ENCODE measurements at regions not wholly inside any gene's neighbourhood (a gene's known extent, or its start where the extent isn't known, plus 50 kb on each side); places are given as distances from the start of the nearest gene placed in this dataset.

- Histone ChIP-seq H3K36me3 (ENCODE audit: insufficient read depth in 1 of 2, low read depth in 1 of 2) (no peaks in the 10 kb centered on the region), H3K9me3 (no peaks in the 10 kb centered on the region), H3K27me3 (ENCODE audit: insufficient read depth in 3 of 3, low read length in 2 of 3) (no peaks in the 10 kb centered on the region), H3K4me1 (peaks cover 79% of the 10 kb centered on the region), H3K4me3 (no peak overlapping the region), H3K27ac (peak overlapping the region; percentile 85)
- ATAC-seq (peak; percentile 28 to 75 (median 63)), DNase-seq (peak; percentile 26 to 65)
- WGBS, 3 donors: 20 to 28% (median 21%) methylated on average over 7 of the region's 7 CpGs
- no peak for TF ChIP-seq CTCF (IDR thresholded peaks at IDR 0.05)
- intact Hi-C loops (cut with DNase I): loop anchor here (5.0 kb wide), 3 partner anchors 40 to 170 kb away; no protein-coding TSS in a partner anchor
These were observed 60.5 kb upstream of the ULK4 start for GRCh38 chr3:42022355-42022754.

GRCh38 chr3:42020684-42021307, 58.9 kb upstream of the ULK4 start:
- no peaks in the 10 kb centered on the region for H3K9me3 ChIP-seq
- peak overlapping the region; percentile 85 for H3K27ac ChIP-seq
- peaks cover 71% of the 10 kb centered on the region for H3K4me1 ChIP-seq
- no peak for ATAC-seq
- 24 to 32% (median 31%) methylated on average over 2 of the region's 2 CpGs for WGBS, 3 donors
- no peak for DNase-seq
- intact Hi-C loops (cut with DNase I): loop anchor here (5.0 kb wide), 3 partner anchors 42 to 172 kb away; no protein-coding TSS in a partner anchor
- H3K27me3 ChIP-seq (ENCODE audit: insufficient read depth in 3 of 3, low read length in 2 of 3): no peaks in the 10 kb centered on the region
- no peak overlapping the region for H3K4me3 ChIP-seq
- no peak for TF ChIP-seq CTCF (IDR thresholded peaks at IDR 0.05)
- no peaks in the 10 kb centered on the region for H3K36me3 ChIP-seq (ENCODE audit: insufficient read depth in 1 of 2, low read depth in 1 of 2)

- Histone ChIP-seq H3K27me3 (ENCODE audit: insufficient read depth in 3 of 3, low read length in 2 of 3) (no peaks in the 10 kb centered on the region), H3K27ac (peak overlapping the region; percentile 85), H3K4me1 (peaks cover 74% of the 10 kb centered on the region), H3K36me3 (ENCODE audit: insufficient read depth in 1 of 2, low read depth in 1 of 2) (no peaks in the 10 kb centered on the region), H3K4me3 (no peak overlapping the region), H3K9me3 (no peaks in the 10 kb centered on the region)
- intact Hi-C loops (cut with DNase I): loop anchor here (5.0 to 10.0 kb wide), 6 partner anchors 42 to 175 kb away; partner anchors contain the start of gene TRAK1 (in 1 of the 2)
- TF ChIP-seq CTCF (IDR thresholded peaks at IDR 0.05): no peak
- peak in 1 of 4 donors; percentile 38 for ATAC-seq
- DNase-seq: no peak
- WGBS, 3 donors: 32 to 45% (median 32%) methylated on average over 5 of the region's 5 CpGs
These were observed 58.0 kb upstream of the ULK4 start for GRCh38 chr3:42019953-42020260.

- peaks cover 68% of the 10 kb centered on the region for H3K4me1 ChIP-seq
- no peaks in the 10 kb centered on the region for H3K9me3 ChIP-seq
- TF ChIP-seq CTCF (IDR thresholded peaks at IDR 0.05): no peak
- no peaks in the 10 kb centered on the region for H3K27me3 ChIP-seq (ENCODE audit: insufficient read depth in 3 of 3, low read length in 2 of 3)
- DNase-seq (no peak), ATAC-seq (no peak)
- intact Hi-C loops (cut with DNase I): loop anchor here (5.0 to 10.0 kb wide), 3 partner anchors 73 to 175 kb away; partner anchors contain the start of gene TRAK1 (in 1 of the 2)
- no peaks in the 10 kb centered on the region for H3K36me3 ChIP-seq (ENCODE audit: insufficient read depth in 1 of 2, low read depth in 1 of 2)
- no peak overlapping the region for H3K4me3 ChIP-seq
- WGBS, 3 donors: 35 to 46% (median 39%) methylated on average over 6 of the region's 6 CpGs
- peak overlapping the region; percentile 85 for H3K27ac ChIP-seq
These were observed 57.4 kb upstream of the ULK4 start for GRCh38 chr3:42019144-42019952.
